Stimulated activated CD4-positive, alpha-beta T cell treated with anti-CD3 and anti-CD28 coated beads, Interleukin-4, amount 100 ng/mL, for 24 hours (primary cell): ENCODE measurements at regions not wholly inside any gene's neighbourhood (a gene's known extent, or its start where the extent isn't known, plus 50 kb on each side); places are given as distances from the start of the nearest gene placed in this dataset.

Experiments used
- DNase-seq: peaks from one replicate; pipeline ENCODE4 v3.0.0-alpha.2; 2020

GRCh38 chr1:222914861-222915632 lies 100.2 kb downstream of the DISP1 start:
- no peak for DNase-seq

GRCh38 chr1:222916100-222916499 lies 101.3 kb downstream of the DISP1 start:
- DNase-seq = no peak

DNA sequence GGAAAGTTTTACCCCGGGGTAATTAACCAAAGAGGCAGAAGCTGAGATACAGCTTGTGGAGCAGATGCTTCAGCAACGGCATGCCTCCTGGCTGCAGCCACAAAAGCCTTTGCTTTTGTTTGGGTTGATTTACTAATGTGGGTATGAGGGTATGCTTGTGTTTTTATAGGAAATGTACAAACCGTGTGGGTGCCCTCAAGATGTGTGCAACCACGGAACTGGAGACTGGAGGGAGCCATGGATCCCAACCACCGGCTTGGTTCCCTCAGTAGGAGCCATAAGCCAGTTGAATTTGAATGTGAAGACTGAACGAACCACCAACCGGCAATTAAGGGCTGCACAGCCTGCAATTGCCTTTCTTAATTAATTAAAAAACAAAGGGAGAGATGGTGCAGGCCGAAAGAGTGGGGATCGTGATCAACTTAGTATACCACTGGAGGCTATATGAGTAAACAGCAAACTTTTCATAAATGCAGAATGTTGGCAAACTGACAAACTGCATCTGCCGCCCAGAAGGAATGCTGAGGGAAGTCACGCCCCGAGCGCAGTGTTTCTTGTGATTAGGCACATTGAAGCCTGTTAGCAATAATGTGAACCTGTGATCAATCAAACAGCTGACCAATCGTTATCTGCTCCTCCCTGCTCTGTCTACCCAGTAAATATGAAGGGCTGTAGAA lies 104.1 kb downstream of the DISP1 start:
- DNase-seq = no peak

GRCh38 chr1:222919478-222919865 lies 104.6 kb downstream of the DISP1 start:
- no peak for DNase-seq

DNA sequence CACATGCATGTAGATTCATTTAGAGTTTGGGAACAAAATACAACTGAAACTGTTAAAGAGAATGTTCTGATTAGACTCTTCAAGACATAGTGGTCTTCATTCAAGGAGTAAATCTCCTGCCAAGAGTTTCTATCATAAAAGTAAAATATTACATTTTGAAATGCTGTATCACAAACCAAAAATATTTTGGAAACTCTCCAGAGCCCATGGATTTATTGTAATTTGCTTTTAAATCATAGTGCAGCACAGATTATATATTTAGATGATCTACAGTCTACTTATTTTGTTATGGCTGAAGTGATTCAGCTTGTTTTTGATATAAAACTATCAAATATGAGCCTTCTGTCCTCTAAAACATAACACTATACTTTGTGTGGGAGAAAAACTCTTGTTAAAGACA lies 105.3 kb downstream of the DISP1 start:
- DNase-seq = no peak

- DNase-seq = no peak
Observed at GRCh38 chr1:222921945-222922344, 107.1 kb downstream of the DISP1 start.

DNA sequence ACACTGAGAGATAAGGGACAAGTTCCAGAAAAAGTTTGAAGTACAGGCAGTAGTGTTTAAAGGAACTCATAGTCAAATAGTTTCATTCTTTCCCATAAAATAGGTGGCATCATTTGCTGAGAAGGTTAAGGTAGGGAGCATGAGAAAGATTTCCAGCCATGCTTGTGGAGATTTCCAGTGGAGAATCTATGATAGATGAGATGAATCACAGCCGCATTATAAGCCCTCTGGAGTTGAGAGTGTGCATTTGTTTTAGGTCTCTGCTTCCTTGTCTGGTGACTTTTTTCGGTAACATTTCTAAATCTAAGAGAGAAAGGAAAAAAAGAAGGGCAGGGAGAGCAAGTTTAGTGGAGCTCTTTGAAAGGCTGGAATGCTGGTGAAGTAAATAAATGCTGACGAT lies 108.7 kb downstream of the DISP1 start:
- no peak for DNase-seq

- DNase-seq = no peak
Observed at GRCh38 chr1:222924136-222924706, 109.4 kb downstream of the DISP1 start.

DNA sequence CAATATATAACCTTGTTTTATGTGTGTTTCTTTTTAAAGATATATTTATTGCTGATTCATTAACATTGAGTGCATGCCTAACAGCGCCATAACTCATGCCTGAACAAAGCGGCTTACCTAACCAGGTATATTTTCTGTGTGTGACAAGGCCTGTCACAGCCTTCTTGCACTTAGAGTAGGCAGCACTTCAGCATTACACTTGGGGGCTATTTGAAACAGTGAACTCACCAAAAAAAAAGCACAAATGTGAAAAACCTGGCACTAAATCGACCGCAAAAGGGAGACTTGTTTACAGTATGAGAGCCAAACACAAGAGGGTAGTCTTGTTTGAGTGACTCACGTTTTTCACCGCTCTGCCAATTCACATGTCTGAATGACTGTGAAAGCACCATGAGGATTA lies 111.7 kb downstream of the DISP1 start:
- no peak for DNase-seq

- no peak for DNase-seq
Observed at GRCh38 chr1:222927031-222927430, 112.2 kb downstream of the DISP1 start.

- no peak for DNase-seq
Observed at GRCh38 chr1:222928212-222928611, 113.4 kb downstream of the DISP1 start.

- no peak for DNase-seq
Observed at GRCh38 chr1:222930070-222930469, 115.2 kb downstream of the DISP1 start.

DNA sequence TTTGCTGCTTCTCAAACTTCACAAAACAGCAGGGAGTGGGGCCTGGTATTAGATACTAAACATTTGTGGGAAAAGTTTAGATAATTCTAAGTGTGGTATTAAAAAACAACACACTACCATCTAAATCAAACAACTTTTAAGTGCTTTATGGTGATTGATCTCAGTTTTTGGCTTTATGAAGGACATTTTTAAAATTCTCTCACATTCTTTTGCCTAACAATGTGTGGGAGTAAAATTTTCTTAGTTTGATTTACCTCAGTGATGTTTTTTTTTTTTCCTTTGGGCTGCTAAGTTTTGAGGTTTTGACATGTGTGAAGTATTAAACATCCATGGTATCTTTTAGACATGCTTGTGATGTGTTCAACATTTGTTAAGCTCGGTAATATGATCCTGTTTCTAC lies 116.2 kb downstream of the DISP1 start:
- DNase-seq = no peak

GRCh38 chr1:222933273-222933672 lies 118.4 kb downstream of the DISP1 start:
- no peak for DNase-seq

DNA sequence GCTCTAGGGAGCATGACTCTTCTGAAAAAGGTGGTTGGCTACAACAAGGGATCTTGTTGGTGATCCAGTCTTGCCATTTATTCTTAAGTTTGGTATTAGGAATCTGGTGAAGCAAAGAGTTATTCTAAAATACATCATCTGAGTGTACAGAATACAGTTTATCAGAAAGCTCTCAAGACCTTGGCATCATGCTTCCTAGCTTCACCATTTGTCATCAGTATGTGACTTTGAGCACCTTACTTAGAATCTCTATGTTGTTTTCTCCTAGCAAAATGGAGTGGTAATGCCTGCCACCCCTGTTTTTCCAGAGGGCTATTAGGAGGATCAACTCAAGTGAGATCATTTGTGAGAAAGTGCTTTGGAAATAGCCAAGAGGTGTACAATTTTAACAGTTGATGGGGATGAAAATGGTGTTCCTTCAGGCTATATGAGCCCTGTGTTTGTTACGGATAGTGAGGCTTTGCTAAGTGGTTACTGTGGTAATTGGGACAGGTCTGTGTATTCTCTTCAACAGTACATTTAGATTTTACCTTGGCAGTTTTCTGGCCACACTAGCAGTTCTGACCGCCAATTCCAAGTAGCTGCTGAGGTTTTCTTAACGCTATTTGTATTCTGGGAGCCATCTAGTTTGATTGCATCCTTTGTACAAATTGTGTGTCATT lies 120.5 kb downstream of the DISP1 start:
- DNase-seq = no peak

GRCh38 chr1:222936042-222936441 lies 121.2 kb downstream of the DISP1 start:
- no peak for DNase-seq

DNA sequence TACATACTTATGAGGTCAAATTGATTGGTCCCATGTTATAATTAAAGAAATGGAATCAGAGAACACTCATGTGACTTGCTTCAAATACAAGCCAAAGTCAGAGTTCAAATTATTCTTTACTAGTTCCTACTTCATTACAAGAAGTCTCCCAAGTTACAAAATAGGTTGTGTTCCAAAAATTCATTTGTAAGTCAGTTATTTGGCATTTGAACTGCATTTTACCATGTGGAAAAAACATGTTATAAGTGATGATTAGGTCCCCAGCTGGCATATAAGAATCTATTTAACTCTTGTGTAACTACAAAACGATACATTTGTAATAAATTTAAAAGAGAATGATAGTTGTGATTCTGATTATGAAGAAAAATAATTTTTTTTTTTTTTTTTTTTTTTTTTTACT lies 124.1 kb downstream of the DISP1 start:
- DNase-seq = no peak

GRCh38 chr1:222940095-222940494 lies 125.3 kb downstream of the DISP1 start:
- DNase-seq = no peak

GRCh38 chr1:222940906-222941305 lies 126.1 kb downstream of the DISP1 start:
- no peak for DNase-seq

DNA sequence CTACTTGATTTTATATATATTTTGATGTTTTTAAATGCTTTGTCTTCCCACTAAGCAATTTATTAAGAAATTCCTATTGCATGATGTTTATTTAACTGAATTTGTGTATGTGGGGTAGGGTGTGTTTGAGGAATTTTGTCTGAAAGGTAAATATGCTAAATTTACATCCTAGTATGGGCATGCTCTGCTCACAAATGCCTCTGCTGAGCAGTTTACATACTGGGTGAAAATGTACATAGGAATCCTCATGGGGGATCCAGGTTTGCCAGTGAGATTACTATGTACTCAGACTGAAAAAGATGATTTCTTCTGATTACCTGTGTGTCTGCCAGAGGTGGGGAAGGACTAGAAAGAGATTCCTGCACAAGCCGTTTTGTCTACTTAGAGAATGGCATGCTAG lies 126.6 kb downstream of the DISP1 start:
- no peak for DNase-seq

- no peak for DNase-seq
Observed at GRCh38 chr1:222946436-222946835, 131.6 kb downstream of the DISP1 start.

DNA sequence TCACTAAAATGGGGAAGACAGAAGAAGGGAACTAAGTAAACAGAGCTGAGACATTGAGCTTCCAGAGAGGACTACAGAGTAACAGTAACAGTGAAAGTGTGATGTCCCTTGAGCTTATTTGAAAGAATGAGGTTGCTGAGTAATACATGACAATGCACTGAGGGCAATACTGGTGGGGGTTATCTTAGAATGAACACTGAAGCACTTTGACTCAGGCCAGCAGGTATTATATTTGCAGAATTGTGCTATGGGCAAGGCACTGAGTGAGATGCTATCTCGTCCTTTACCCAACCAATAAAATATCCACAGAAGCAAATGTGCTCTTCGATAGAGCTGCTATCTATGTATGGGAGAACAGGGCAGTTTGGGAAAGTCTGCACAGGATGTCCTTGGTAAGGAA lies 133.2 kb downstream of the DISP1 start:
- no peak for DNase-seq

DNA sequence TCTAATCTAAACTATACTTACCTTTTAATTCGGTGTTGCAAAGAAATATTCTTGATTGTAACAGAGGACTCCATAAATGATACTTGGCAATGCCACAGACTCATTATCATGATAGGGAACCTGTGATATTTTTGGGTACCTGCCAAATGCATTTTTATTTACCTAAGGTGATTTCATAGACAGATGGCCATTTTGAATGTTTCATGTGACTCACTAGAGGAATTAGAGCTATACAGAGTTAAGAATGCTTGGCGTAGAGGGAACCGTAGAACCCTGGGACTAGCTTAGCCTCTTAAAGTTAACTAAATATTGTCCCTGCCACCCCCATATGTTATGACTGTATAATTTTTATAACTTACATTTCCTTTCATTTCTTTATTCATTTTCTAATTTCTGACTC lies 136.1 kb downstream of the DISP1 start:
- DNase-seq = no peak

GRCh38 chr1:222953585-222953984 lies 138.7 kb downstream of the DISP1 start:
- DNase-seq = no peak
